Fibroblast of the aortic adventitia (primary cell): ENCODE measurements at regions not wholly inside any gene's neighbourhood (a gene's known extent, or its start where the extent isn't known, plus 50 kb on each side); places are given as distances from the start of the nearest gene placed in this dataset.

Source experiments
- DNase-seq: peaks from one replicate; pipeline ENCODE4 v3.0.0-alpha.2; 2010; ENCODE audit warnings: low read depth
- H3K4me3 ChIP-seq: 2 replicates; pipeline ENCODE4 v1.5.1; 2011; ENCODE audit warnings: low read depth, mild to moderate bottlenecking, control low read depth, low read length, moderate library complexity
- TF ChIP-seq, protein P1 (sequence below): IDR thresholded peaks from 2 replicates; pipeline ENCODE4 v1.5.1; 2011; ENCODE audit warnings: mild to moderate bottlenecking, low read length, control low read depth, inconsistent platforms; ENCODE audit not compliant: insufficient read depth

DNA sequence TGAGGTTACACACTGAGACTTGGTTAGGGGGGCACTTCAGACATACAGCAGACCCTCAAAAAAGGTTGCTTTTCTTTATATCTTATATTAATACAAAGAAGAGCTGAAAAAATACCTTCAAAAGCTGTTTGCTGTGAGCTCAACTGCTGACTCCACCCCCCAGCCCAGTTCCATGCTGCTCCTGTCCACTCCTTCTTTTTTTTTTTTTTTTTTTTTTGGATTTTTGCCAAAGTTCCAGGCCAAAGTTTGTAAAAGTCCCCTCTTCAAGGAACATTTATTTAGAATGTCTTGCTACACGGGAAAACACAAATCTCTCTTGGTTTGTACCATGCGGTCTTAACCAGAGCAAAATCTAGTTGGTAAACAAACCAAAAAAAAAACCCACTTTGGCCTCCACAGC, 85.3 kb upstream of the AKAP12 start:
- DNase-seq, result peak; percentile 24
- TF ChIP-seq, protein P1, sequence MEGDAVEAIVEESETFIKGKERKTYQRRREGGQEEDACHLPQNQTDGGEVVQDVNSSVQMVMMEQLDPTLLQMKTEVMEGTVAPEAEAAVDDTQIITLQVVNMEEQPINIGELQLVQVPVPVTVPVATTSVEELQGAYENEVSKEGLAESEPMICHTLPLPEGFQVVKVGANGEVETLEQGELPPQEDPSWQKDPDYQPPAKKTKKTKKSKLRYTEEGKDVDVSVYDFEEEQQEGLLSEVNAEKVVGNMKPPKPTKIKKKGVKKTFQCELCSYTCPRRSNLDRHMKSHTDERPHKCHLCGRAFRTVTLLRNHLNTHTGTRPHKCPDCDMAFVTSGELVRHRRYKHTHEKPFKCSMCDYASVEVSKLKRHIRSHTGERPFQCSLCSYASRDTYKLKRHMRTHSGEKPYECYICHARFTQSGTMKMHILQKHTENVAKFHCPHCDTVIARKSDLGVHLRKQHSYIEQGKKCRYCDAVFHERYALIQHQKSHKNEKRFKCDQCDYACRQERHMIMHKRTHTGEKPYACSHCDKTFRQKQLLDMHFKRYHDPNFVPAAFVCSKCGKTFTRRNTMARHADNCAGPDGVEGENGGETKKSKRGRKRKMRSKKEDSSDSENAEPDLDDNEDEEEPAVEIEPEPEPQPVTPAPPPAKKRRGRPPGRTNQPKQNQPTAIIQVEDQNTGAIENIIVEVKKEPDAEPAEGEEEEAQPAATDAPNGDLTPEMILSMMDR, result no peak
- H3K4me3 ChIP-seq, result no peak overlapping the region

DNA sequence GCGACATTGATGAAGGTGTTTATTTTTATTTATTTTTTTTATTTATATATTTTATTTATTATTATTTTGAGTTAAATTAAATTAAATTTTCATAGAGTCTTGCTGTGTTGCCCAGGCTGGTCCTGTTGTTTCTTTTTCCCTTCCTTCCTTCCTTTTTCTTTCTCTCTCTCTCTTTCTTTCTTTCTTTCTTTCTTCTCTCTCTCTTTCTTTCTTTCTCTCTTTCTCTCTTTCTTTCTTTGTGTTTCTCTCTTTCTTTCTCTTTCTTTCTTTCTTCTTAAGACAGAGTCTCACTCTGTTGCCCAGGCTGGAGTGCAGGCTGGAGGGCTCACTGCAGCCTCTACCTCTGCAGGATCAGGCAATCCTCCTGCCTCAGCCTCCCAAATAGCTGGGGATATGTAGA, 84.7 kb upstream of the AKAP12 start:
- TF ChIP-seq, protein P1, result no peak
- no peak for DNase-seq

DNA sequence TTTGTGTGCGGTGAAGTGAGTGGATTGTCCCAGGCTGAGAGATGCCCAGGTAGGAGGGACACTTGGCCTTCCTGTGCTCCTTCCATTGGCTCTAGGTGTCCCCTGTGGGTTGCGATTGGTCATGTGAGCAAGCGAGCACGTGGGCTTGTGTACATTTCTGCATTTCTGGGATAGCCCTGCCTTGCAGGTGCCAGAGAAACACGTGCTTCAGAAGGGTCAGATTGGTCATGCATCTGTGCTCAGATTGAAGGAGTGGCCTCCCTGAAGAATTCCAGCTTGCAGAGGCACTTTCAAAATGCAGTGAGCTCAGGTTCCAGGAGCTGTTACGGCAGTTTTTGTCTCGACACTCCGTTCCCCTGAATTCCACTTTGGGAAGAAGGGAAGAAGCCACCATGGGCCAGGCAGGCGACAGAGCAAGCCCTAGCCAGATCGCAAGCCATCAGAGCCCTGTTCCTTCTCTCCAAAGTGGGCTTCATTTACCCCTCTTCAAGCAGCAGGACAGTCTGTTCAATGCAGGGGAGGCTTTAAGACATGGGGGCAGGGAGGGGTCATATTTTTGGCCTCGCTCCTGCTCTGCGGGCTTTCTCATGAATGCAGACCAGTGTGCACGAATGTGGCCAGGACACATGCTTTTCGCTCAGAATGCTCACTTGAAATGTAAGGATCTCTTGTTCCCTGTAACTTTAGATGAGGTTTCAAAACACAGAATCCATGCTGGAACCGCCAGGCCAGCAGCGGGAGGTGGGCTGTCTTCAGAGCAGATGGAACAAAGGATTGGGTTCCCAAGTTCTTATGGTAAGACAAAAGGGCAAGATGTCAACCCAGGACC, 78.6 kb upstream of the AKAP12 start:
- DNase-seq, result no peak
- TF ChIP-seq, protein P1, result no peak
- H3K4me3 ChIP-seq, result no peak overlapping the region

More for the DNA sequence above, 84.7 kb upstream of the AKAP12 start:
- no peak overlapping the region for H3K4me3 ChIP-seq

DNA sequence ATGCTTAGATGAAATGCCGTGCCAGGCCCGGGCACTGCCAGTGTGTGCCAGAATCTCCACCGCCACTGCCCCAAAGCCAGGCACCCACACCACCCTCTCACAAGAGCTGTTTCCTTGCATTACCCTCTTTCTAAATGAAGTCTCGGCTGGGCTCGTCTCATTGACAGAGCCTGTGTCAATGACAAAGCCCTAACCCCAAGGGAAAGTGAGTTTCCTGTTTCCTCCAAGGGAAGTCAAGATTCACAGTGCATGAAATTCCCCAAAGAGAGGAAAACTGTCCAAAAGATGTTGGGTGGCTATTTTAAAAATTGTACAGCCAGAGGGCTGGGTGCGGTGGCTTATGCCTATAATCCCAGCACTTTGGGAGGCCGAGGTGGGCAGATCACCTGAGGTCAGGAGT, 75.4 kb upstream of the AKAP12 start:
- DNase-seq, result no peak
- no peak overlapping the region for H3K4me3 ChIP-seq
- TF ChIP-seq, protein P1, result no peak

DNA sequence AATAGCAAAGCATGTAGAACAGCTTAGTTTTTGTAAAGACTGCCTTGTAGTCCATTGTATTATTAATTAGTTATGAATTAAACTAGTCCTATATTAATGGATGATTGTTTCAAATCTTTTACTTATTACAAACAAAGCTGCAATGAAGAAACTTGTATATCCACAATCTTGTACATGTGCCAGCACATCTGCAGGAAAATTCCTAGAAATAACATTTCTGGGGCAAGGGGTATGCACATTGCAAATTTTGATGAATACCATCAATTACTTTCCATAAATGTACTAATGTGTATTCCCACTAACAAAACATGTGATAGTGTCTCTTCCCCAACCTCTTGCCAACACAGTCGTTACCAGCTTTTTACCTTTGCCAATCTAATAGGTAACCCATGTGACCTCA, 73.6 kb upstream of the AKAP12 start:
- DNase-seq, result no peak
- TF ChIP-seq, protein P1, result no peak
- no peak overlapping the region for H3K4me3 ChIP-seq

DNA sequence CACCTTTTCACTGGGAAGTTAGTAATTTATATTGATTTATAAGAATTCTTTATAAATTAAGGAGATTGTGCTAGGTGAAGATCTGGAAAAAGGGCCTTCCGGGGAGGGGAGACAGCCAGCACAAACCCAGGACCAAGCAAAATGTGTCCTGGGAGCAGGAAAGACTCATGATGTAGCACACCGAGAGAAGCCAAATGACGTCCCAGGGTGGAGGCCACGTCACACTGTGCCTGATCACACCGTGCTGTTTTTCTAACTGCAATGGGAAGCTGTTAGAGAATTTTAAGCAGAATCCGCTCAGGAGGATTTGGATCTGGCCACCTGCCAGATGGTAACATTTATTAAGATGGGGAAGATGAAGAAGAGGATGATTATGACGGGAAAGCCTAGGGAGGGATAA, 72.7 kb upstream of the AKAP12 start:
- no peak for DNase-seq
- TF ChIP-seq, protein P1, result no peak

More for the DNA sequence above, 72.7 kb upstream of the AKAP12 start:
- no peak overlapping the region for H3K4me3 ChIP-seq
